Cardiac muscle cell (in vitro differentiated cells and primary cell): ENCODE measurements at regions not wholly inside any gene's neighbourhood (a gene's known extent, or its start where the extent isn't known, plus 50 kb on each side); places are given as distances from the start of the nearest gene placed in this dataset.

Experiments
- DNase-seq, 2 donors: peaks; one replicate each; pipeline versions ENCODE4 v3.0.0 to v3.0.0-alpha.2; 2010 to 2017; ENCODE audit warnings: low read depth in 1 of 2, low spot score in 1 of 2
- H3K27ac ChIP-seq: fragments of 200-600 bp; sonication (generic); 2 replicates; pipeline ENCODE4 v1.5.1; 2016
- H3K27me3 ChIP-seq: fragments of 200-600 bp; sonication (generic); 2 replicates; pipeline ENCODE4 v1.6.0; 2016; ENCODE audit warnings: control low read depth
- H3K36me3 ChIP-seq: fragments of 200-600 bp; sonication (generic); 2 replicates; pipeline ENCODE4 v1.5.1; 2016; ENCODE audit warnings: control low read depth
- H3K4me1 ChIP-seq: fragments of 200-600 bp; sonication (generic); 2 replicates; pipeline ENCODE4 v1.8.1; 2017; ENCODE audit warnings: low read depth, mild to moderate bottlenecking, mixed run types
- H3K4me3 ChIP-seq: fragments of 200-600 bp; sonication (generic); 2 replicates; pipeline ENCODE4 v1.5.1; 2016; ENCODE audit warnings: mild to moderate bottlenecking
- H3K9me3 ChIP-seq: fragments of 200-600 bp; sonication (generic); 2 replicates; pipeline ENCODE4 v1.5.1; 2017; ENCODE audit warnings: low read depth, mild to moderate bottlenecking, control low read depth
- CTCF ChIP-seq: IDR thresholded peaks from 2 replicates; pipeline ENCODE4 v1.5.1; 2012; ENCODE audit warnings: low read depth, mild to moderate bottlenecking, low read length

GRCh38 chr3:168419091-168419490 lies 323.4 kb upstream of the GOLIM4 start:
- TF ChIP-seq CTCF: no peak
- H3K27me3 ChIP-seq: no peaks in the 10 kb centered on the region
- no peak overlapping the region for H3K27ac ChIP-seq
- no peak overlapping the region for H3K4me3 ChIP-seq
- DNase-seq: no peak
- no peaks in the 10 kb centered on the region for H3K36me3 ChIP-seq
- H3K9me3 ChIP-seq: no peaks in the 10 kb centered on the region
- H3K4me1 ChIP-seq: no peaks in the 10 kb centered on the region

- Histone ChIP-seq H3K4me3 (no peak overlapping the region), H3K27ac (no peak overlapping the region), H3K27me3 (no peaks in the 10 kb centered on the region), H3K9me3 (no peaks in the 10 kb centered on the region), H3K36me3 (no peaks in the 10 kb centered on the region), H3K4me1 (no peaks in the 10 kb centered on the region)
- peak in 1 of 2 donors; percentile 10 for DNase-seq
- no peak for TF ChIP-seq CTCF
These were observed 321.3 kb upstream of the GOLIM4 start for GRCh38 chr3:168417016-168417415.

- H3K27me3 ChIP-seq: no peaks in the 10 kb centered on the region
- no peak for DNase-seq
- no peaks in the 10 kb centered on the region for H3K36me3 ChIP-seq
- H3K4me1 ChIP-seq: no peaks in the 10 kb centered on the region
- H3K27ac ChIP-seq: no peak overlapping the region
- TF ChIP-seq CTCF: no peak
- H3K9me3 ChIP-seq: no peaks in the 10 kb centered on the region
- H3K4me3 ChIP-seq: no peak overlapping the region
These were observed 320.7 kb upstream of the GOLIM4 start for GRCh38 chr3:168416446-168416845.

GRCh38 chr3:168414149-168414548 lies 318.4 kb upstream of the GOLIM4 start:
- no peak overlapping the region for H3K27ac ChIP-seq
- DNase-seq: no peak
- no peak for TF ChIP-seq CTCF
- H3K4me3 ChIP-seq: no peak overlapping the region
- H3K36me3 ChIP-seq: no peaks in the 10 kb centered on the region
- H3K27me3 ChIP-seq: no peaks in the 10 kb centered on the region
- peaks cover 3% of the 10 kb centered on the region for H3K4me1 ChIP-seq
- H3K9me3 ChIP-seq: no peaks in the 10 kb centered on the region

GRCh38 chr3:168407381-168407780 lies 311.7 kb upstream of the GOLIM4 start:
- no peaks in the 10 kb centered on the region for H3K36me3 ChIP-seq
- H3K4me1 ChIP-seq: peaks cover 3% of the 10 kb centered on the region
- H3K4me3 ChIP-seq: no peak overlapping the region
- H3K27me3 ChIP-seq: no peaks in the 10 kb centered on the region
- H3K27ac ChIP-seq: no peak overlapping the region
- H3K9me3 ChIP-seq: no peaks in the 10 kb centered on the region
- no peak for TF ChIP-seq CTCF
- no peak for DNase-seq

GRCh38 chr3:168405288-168405687 lies 309.6 kb upstream of the GOLIM4 start:
- Histone ChIP-seq H3K9me3 (no peaks in the 10 kb centered on the region), H3K27ac (no peak overlapping the region), H3K27me3 (no peaks in the 10 kb centered on the region), H3K36me3 (no peaks in the 10 kb centered on the region), H3K4me3 (no peak overlapping the region), H3K4me1 (no peaks in the 10 kb centered on the region)
- no peak for DNase-seq
- TF ChIP-seq CTCF: no peak
